OCI-LY7 (cell line): ENCODE measurements at regions not wholly inside any gene's neighbourhood (a gene's known extent, or its start where the extent isn't known, plus 50 kb on each side); places are given as distances from the start of the nearest gene placed in this dataset.

Source experiments
- CTCF ChIP-seq: fragments of 200-600 bp; sonication (generic); conservative IDR thresholded peaks from 2 replicates; pipeline ENCODE4 v1.5.1; 2014; ENCODE audit warnings: mild to moderate bottlenecking, antibody characterized with exemption, low read length, moderate library complexity, mixed read lengths
- EZH2phosphoT487 ChIP-seq: fragments of 200-600 bp; sonication (generic); IDR thresholded peaks from 2 replicates; pipeline ENCODE4 v1.6.1; 2018; ENCODE audit warnings: low read depth, borderline replicate concordance, mild to moderate bottlenecking, mixed run types, antibody characterized with exemption, low read length, moderate library complexity, mixed read lengths

- TF ChIP-seq CTCF = no peak
- no peak for TF ChIP-seq EZH2phosphoT487
Measured at GRCh38 chr16:49089533-49089932, 192.1 kb downstream of the CBLN1 start.
